Stomach (tissue), 8 donors: ENCODE measurements at regions not wholly inside any gene's neighbourhood (a gene's known extent, or its start where the extent isn't known, plus 50 kb on each side); places are given as distances from the start of the nearest gene placed in this dataset.
A peak's percentile ranks its signal among the peaks of the same experiment; 100 is the strongest.

ENCODE experiments used
- DNase-seq, 2 donors: peaks; one replicate each; pipeline versions ENCODE4 v3.0.0 to v3.0.0-alpha.2; 2013 to 2019
- H3K27ac ChIP-seq, 5 donors: fragments of 200-600 bp in 4 of 5; sonication (generic) in 4 of 5; one replicate each; pipeline ENCODE4 v1.5.1; 2013 to 2019; ENCODE audit warnings: mild to moderate bottlenecking in 1 of 5, moderate library complexity in 1 of 5
- H3K27me3 ChIP-seq, 3 donors: fragments of 200-600 bp; sonication (generic); one replicate each; pipeline ENCODE4 v1.5.1; 2017 to 2019; ENCODE audit warnings: mixed run types in 1 of 3
- H3K36me3 ChIP-seq, 4 donors: fragments of 200-600 bp; sonication (generic); 1 replicate in 3 of 4; 2 replicates in 1 of 4; pipeline ENCODE4 v1.5.1; 2016 to 2019
- H3K4me1 ChIP-seq, 4 donors: fragments of 200-600 bp; sonication (generic); one replicate each; pipeline ENCODE4 v1.5.1; 2016 to 2019
- H3K4me3 ChIP-seq, 4 donors: fragments of 200-600 bp; sonication (generic) in 3 of 4; one replicate each; pipeline ENCODE4 v1.5.1; 2016 to 2019; ENCODE audit warnings: mild to moderate bottlenecking in 1 of 4
- H3K9me3 ChIP-seq, 4 donors: fragments of 200-600 bp; sonication (generic); one replicate each; pipeline ENCODE4 v1.5.1; 2016 to 2019
- CTCF ChIP-seq, 7 experiments: fragments of 450-650 bp in 4 of 7; fragments of 200-600 bp in 3 of 7; sonication (generic) in 3 of 7; IDR thresholded peaks; one replicate each; pipeline ENCODE4 v1.5.1; 2016 to 2019; ENCODE audit warnings: antibody characterized with exemption in 7 of 7, control low read depth in 2 of 7, mild to moderate bottlenecking in 1 of 7
- EP300 ChIP-seq: sonication (generic); formaldehyde crosslinking; IDR thresholded peaks from one replicate; pipeline ENCODE4 v1.6.1; 2017; ENCODE audit warnings: antibody characterized with exemption
- POLR2A ChIP-seq, 4 donors: fragments of 450-650 bp; IDR thresholded peaks; one replicate each; pipeline ENCODE4 v1.6.1; 2016; ENCODE audit warnings: antibody characterized with exemption in 4 of 4, control low read depth in 2 of 4, mild to moderate bottlenecking in 1 of 4, moderate library complexity in 1 of 4
- POLR2AphosphoS5 ChIP-seq, 3 donors: sonication (generic); formaldehyde crosslinking; IDR thresholded peaks; one replicate each; pipeline ENCODE4 v1.6.1; 2016; ENCODE audit warnings: antibody characterized with exemption in 3 of 3
- WGBS, 5 donors: extraction: QIAGEN DNeasy Blood & Tissue Kit in 3 of 5; methylation state at CpG; one replicate each; pipeline versions ENCODE4 v1.1.5 to v1.1.7; 2013 to 2018; 5-methylcytosine and 5-hydroxymethylcytosine counted together
- intact Hi-C: fragments of 100-400 bp; cut with DNase I; formaldehyde crosslinking; loops from one replicate; pipeline ENCODE4 v1.15.1; 2023; ENCODE audit warnings: low total_unique reads
- donor health status: healthy with polysubstance abuse.
- donor health status: Bipolar disorder and iron deficiency.
- donor health status: healthy.

DNA sequence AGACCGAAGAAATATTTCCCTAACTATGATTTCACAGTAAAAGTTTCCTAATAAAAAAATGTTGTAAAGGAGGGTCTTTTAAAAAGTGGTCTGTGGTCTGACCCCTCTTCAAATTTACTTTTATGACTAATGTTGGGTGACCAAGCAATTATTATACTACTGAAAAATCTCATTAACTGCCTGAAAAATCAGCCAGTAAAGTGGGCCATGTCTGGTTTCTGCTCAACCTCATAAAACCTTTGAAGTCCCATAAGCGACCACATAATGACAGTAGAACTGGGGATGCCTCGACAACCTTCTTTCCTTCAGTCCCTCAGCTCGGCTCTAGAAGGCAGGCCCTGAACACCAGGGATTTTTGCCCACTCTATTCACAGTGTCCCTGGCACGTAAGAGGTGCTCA lies 434.3 kb downstream of the EFNB2 start:
- TF ChIP-seq CTCF (IDR thresholded peaks at IDR 0.05) (no peak), EP300 (no peak), POLR2A (IDR thresholded peaks at IDR 0.05) (no peak), POLR2AphosphoS5 (IDR thresholded peaks at IDR 0.05) (no peak)
- Histone ChIP-seq H3K4me3 (no peak overlapping the region), H3K27me3 (no peaks in the 10 kb centered on the region), H3K4me1 (peaks cover 4 to 23% (median 12%) of the 10 kb centered on the region in 4 donors), H3K9me3 (no peaks in the 10 kb centered on the region), H3K36me3 (no peaks in the 10 kb centered on the region), H3K27ac (peak overlapping the region in 4 of 5 donors; percentile 68 to 84 (median 84))
- 72 to 81% (median 74%) methylated on average over 5 of the region's 5 CpGs for WGBS, 5 donors
- DNase-seq: no peak
- intact Hi-C loops: no loop called here

DNA sequence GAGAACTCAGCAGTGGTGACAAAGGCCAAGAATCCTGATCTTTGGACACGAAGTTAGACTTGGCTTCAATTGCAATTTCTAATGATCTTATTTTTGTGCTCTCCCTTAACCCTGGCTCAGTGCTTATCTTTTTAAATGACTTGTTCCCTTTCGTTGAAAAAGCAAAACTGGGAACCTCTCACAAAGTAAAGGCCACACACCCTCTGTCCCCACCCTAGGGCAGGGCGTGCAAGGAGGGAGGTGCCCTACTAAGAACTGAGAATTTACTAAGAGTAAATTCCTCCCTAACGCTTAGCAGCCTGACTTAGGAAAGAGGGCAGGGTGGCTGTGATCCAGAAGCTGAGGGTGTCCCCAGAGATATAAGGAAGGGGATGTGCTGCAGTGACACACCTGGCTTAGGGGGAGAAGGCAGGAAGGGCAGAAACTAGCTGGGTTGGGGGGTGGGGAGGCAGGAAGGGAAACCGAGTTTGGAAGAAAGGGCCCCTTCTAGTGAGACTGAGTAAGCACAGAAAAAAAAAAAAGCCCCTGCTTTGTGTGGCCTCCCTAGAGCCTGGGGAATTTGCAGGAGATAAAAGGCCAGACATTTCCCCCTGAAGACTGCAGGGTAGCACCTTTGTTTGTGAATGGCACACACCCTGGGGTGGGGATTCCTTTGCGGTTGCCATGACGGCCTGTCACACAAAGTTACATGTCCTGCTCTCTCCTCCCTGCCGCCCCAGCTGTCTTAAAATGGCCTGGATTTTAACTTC lies 435.1 kb downstream of the EFNB2 start:
- Histone ChIP-seq H3K27me3 (no peaks in the 10 kb centered on the region), H3K36me3 (no peaks in the 10 kb centered on the region), H3K4me1 (peaks cover 4 to 28% (median 13%) of the 10 kb centered on the region in 4 donors), H3K27ac (peak overlapping the region; percentile 68 to 84 (median 83)), H3K4me3 (no peak overlapping the region), H3K9me3 (no peaks in the 10 kb centered on the region)
- WGBS, 5 donors: 24 to 52% (median 29%) methylated on average over 8 of the region's 8 CpGs
- peak; percentile 63 to 86 for DNase-seq
- intact Hi-C loops: no loop called here
- TF ChIP-seq POLR2A (IDR thresholded peaks at IDR 0.05): no peak
- peak in 1 of 3 donors; percentile 17 for TF ChIP-seq POLR2AphosphoS5 (IDR thresholded peaks at IDR 0.05)

DNA sequence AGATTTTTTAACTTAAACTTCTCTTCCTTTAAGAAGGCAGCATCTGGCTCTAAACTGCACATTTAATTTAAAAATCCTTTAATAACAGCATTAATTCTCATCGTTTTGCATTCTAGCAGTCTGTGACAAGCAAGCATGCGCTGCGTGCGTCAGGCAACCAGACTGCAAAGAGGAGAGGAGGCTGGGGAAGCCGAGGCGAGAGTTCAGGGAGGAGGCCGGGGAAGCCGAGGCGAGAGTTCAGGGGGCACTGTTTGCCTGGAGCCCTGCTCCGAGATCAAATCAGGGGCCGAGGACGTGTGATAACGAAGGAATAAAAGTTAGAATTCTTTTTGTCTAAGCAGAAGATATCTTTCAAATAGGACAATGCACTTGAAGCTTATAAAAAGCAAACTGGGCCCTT lies 435.7 kb downstream of the EFNB2 start:
- intact Hi-C loops: no loop called here
- no peaks in the 10 kb centered on the region for H3K27me3 ChIP-seq
- H3K36me3 ChIP-seq: no peaks in the 10 kb centered on the region
- H3K4me1 ChIP-seq: peaks cover 4 to 31% (median 15%) of the 10 kb centered on the region in 4 donors
- no peak for TF ChIP-seq POLR2A (IDR thresholded peaks at IDR 0.05)
- no peak for TF ChIP-seq EP300
- no peak for TF ChIP-seq POLR2AphosphoS5 (IDR thresholded peaks at IDR 0.05)
- TF ChIP-seq CTCF (IDR thresholded peaks at IDR 0.05): no peak
- DNase-seq: peak in 1 of 2 donors; percentile 49
- no peak overlapping the region for H3K4me3 ChIP-seq
- 40 to 64% (median 56%) methylated on average over 13 of the region's 13 CpGs for WGBS, 5 donors
- H3K9me3 ChIP-seq: no peaks in the 10 kb centered on the region
- H3K27ac ChIP-seq: peak overlapping the region; percentile 68 to 84 (median 83)

DNA sequence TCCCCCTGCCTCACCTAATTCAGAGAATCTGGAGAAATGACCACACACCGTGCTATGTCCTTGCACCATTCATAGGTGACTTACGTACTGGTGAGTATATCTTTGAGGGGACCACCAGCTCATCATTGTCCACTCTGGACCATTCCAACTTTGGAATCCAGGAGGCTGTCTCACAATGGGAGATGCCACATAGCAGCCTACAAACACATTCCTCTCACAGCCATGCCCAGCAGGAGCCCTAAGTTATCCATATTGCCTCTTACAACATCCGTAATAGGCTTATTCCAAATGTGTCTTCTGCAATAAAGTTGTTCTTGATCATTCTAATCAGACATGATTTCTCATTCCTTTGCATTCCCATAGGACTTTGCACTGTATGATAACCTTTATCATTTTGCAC lies 436.7 kb downstream of the EFNB2 start:
- 94 to 98% (median 97%) methylated on average over 3 of the region's 3 CpGs for WGBS, 5 donors

GRCh38 chr13:106096661-106097092 lies 438.8 kb downstream of the EFNB2 start:
- H3K4me1 ChIP-seq: peaks cover 4 to 24% (median 15%) of the 10 kb centered on the region in 4 donors
- H3K36me3 ChIP-seq: no peaks in the 10 kb centered on the region
- no peaks in the 10 kb centered on the region for H3K27me3 ChIP-seq
- H3K9me3 ChIP-seq: no peaks in the 10 kb centered on the region
- peak in 1 of 2 donors; percentile 54 for DNase-seq
- WGBS, 5 donors: 42 to 67% (median 54%) methylated on average over 4 of the region's 4 CpGs
- TF ChIP-seq POLR2AphosphoS5 (IDR thresholded peaks at IDR 0.05) (peak in 2 of 3 donors; percentile 16 to 45), POLR2A (IDR thresholded peaks at IDR 0.05) (no peak)
- no peak overlapping the region for H3K4me3 ChIP-seq
- H3K27ac ChIP-seq: peak overlapping the region; percentile 54 to 84 (median 70)
- intact Hi-C loops: no loop called here

More for the DNA sequence above, 436.7 kb downstream of the EFNB2 start:
- peaks cover 4 to 31% (median 15%) of the 10 kb centered on the region in 4 donors for H3K4me1 ChIP-seq
- no peak overlapping the region for H3K4me3 ChIP-seq
- H3K27me3 ChIP-seq: no peaks in the 10 kb centered on the region
- H3K36me3 ChIP-seq: no peaks in the 10 kb centered on the region
- DNase-seq: no peak
- H3K27ac ChIP-seq: peak overlapping the region in 4 of 5 donors; percentile 18 to 84 (median 84)
- intact Hi-C loops: no loop called here
- no peaks in the 10 kb centered on the region for H3K9me3 ChIP-seq
- TF ChIP-seq POLR2AphosphoS5 (IDR thresholded peaks at IDR 0.05): no peak

- WGBS, 5 donors: 41 to 66% (median 58%) methylated on average over 4 of the region's 4 CpGs
- Histone ChIP-seq H3K4me1 (peaks cover 4 to 24% (median 15%) of the 10 kb centered on the region in 4 donors), H3K27ac (peak overlapping the region; percentile 55 to 84 (median 70)), H3K9me3 (no peaks in the 10 kb centered on the region), H3K36me3 (no peaks in the 10 kb centered on the region), H3K4me3 (no peak overlapping the region), H3K27me3 (no peaks in the 10 kb centered on the region)
- peak in 1 of 2 donors; percentile 55 for DNase-seq
- intact Hi-C loops: no loop called here
- TF ChIP-seq POLR2AphosphoS5 (IDR thresholded peaks at IDR 0.05) (peak in 2 of 3 donors; percentile 17 to 45), POLR2A (IDR thresholded peaks at IDR 0.05) (no peak)
Observed at GRCh38 chr13:106095919-106096318, 439.5 kb downstream of the EFNB2 start.
